NCI-H1092 treated with DMSO at 0.1 percent for 48 hours (cell line): ENCODE measurements at regions not wholly inside any gene's neighbourhood (a gene's known extent, or its start where the extent isn't known, plus 50 kb on each side); places are given as distances from the start of the nearest gene placed in this dataset.
"Not testable (repeated sequence)": the region's sequence is repeated elsewhere in the genome, so short reads cannot be mapped to it uniquely, and the experiment has no call there.

ENCODE experiments used
- DNase-seq: peaks from one replicate; lab custom pipeline; 2025; lab: John Stamatoyannopoulos, UW

DNA sequence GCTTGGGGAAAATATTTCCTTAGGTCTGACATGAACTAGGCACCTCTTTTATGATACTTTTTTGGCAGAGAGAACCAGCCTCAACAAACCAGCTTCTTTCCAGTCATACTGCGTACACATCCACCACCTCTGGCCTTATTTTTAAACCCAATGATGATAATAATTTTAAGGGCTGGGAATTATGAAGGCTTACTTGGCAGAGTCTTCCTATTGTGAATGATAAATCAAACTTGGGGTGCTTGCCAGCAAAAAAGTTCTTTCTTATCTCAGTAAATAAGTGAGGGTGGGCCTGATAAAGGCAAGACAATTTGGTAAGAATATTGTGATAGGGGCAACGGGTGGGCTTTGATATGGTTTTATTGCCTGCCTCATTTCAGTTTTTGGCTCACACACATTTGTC lies 1230.2 kb upstream of the ZEB2 start:
- DNase-seq: no peak

DNA sequence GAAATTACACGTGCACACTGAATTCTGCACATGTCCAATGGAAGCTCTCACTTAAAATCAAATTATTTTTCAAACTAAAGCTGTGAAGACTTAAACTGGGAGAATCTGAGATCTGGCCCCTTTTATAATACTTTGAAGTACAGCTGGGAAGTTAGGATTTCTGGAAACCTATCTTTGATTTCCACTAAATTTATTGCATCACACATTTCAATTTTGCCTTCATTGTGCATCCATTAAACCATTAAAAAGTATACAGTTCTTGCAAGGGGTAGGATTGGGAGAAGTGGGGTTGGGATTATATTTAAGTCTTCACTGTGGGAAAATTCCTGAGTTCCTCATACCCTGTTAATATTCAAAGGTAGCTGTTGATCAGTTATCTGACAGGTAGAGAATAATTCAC lies 1229.6 kb upstream of the ZEB2 start:
- no peak for DNase-seq

- no peak for DNase-seq
Observed at GRCh38 chr2:145748927-145749326, 1229.0 kb upstream of the ZEB2 start.

DNA sequence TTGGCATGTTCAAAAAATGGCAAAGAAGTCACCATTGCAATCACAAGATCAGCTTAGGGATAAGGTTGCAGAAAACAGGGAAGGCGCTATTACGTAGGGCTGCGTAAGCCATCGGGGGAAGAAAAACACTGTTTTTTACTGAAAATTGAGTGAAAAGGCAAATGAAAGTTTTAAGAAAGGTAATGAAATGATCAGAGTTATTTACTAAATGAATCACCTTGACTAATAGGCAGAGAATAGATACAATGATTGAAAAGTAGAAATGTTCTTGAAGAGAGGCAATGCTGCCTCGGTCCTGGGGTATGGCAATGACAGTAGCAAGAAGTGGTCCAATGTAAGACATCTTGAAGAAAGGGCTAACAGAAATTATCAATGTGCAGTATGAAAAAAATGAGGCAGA lies 1227.8 kb upstream of the ZEB2 start:
- no peak for DNase-seq

DNA sequence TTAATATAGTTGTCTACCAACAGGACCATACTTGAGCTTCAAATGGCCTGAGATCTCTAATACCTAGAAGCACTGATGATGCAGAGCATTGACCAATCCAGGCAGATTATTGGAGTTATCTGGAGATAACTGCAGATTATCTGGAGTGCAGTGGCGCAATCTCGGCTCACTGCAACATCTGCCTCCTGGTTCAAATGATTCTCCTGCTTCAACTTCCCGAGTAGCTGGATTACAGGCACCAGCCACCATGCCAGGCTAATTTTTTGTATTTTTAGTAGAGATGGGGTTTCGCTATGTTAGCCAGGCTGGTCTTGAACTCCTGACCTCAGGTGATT lies 1225.4 kb upstream of the ZEB2 start:
- not testable (repeated sequence) for DNase-seq

DNA sequence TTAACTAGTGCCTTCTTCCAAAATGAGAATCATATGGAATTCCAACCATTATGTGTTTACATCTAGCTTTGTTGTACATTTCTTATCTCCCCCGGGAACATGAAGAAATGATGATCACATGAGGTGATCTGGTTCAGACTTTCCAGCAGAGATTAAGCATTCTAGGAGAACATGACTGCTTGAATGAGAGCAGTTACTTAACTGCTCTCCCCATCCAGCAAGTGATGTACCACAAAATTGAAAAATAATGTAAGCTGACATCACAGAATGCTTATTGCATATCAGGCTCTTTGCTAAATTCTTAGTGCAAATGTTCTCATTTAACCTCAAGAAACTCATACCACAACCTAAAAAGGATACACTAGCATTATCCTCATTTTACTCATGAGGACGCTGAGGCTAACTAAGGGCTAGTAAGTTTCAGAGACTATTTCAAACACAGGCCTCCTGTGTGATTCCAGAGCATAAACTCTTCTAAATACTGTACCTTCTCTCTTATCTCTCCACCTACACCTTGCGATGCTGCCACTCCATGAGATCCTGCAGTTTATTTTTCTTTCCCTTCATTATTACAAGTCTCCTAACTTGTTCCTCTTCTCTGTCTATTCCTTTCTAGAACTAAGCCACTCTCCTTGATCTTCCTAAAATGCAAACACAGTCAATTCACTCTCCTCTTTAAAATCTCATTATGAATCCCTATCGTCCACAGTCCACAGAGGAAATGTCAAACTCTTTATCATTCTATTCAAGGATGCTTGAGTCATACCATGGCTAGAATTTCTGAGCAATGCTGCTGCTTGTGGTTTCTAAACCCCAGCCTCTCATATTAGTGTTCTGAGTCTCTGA lies 1224.8 kb upstream of the ZEB2 start:
- no peak for DNase-seq

DNA sequence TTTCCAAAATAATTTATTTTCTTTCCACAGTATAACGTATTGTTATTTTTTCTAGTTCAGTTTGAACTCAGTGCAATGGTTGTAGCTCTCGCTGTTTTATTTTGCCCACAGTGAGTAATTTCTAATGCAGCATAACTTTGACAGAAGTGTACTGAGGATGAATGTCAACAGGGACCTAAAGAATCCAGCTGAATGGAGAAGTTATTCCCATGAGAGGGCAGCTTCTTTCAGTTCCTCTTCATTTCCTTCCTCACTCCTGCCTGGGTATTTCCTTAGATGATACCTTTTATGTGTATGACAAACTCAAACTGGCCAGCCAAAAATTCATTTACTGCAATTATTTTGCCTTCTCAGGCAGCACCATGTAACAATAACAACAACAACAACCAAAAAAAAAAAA lies 1223.1 kb upstream of the ZEB2 start:
- no peak for DNase-seq

- no peak for DNase-seq
Observed at GRCh38 chr2:145741636-145742035, 1221.7 kb upstream of the ZEB2 start.

GRCh38 chr2:145741181-145741580 lies 1221.3 kb upstream of the ZEB2 start:
- no peak for DNase-seq

DNA sequence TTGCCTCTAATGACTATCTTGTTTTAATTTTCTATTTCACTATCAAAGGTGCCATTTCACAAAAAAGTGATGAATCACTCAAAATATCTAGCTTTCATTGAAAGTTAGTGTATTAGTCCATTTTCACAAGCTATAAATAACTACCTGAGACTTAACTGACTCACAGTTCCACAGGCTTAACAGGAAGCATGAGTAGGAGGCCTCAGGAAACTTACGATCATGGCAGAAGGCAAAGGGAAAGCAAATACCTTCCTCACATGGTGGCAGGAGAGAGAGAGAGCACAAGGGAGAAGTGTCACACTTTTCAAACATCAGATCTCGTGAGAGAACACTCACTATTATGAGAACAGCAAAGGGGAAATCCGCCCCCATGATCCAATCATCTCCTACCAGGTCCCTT lies 1220.4 kb upstream of the ZEB2 start:
- no peak for DNase-seq

DNA sequence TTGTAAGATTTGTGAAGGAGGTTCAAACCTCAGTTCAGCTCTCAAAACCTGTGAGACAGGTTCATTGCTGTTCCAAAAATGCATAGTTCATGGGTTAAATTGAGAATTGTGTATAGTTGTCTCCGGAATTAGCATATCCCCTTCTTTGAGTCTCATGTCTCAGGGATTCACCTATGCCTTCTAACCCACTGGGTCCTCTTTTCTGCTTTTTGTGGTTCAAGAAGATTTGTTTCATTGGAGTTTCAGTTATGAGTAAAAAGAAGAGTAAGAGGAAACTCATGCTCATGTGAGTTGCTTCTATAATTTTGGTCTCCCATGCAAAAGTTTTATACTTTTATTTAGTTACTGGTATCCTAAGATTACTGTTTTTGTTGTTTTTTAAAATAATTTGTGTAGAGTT lies 1219.8 kb upstream of the ZEB2 start:
- DNase-seq: no peak

DNA sequence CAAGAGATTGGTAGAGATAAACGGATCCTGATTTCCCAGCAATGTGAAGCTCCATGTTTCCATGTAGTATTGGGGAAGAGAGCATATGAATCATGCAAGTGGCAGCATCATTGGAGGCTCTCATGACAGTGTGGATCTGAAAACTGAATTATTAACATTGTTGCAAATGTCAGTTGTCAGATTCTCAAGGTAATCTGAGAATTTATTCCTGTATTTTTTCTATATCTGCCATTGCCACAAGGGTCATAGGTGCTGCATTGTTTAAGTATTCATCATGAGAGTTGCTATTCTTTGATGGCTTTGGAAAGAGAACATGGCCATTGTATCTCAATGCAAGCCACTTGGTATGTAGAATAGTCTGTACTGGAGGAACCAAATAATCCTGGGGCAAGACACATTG lies 1217.0 kb upstream of the ZEB2 start:
- DNase-seq: no peak

- DNase-seq: no peak
Observed at GRCh38 chr2:145731467-145731866, 1211.5 kb upstream of the ZEB2 start.

DNA sequence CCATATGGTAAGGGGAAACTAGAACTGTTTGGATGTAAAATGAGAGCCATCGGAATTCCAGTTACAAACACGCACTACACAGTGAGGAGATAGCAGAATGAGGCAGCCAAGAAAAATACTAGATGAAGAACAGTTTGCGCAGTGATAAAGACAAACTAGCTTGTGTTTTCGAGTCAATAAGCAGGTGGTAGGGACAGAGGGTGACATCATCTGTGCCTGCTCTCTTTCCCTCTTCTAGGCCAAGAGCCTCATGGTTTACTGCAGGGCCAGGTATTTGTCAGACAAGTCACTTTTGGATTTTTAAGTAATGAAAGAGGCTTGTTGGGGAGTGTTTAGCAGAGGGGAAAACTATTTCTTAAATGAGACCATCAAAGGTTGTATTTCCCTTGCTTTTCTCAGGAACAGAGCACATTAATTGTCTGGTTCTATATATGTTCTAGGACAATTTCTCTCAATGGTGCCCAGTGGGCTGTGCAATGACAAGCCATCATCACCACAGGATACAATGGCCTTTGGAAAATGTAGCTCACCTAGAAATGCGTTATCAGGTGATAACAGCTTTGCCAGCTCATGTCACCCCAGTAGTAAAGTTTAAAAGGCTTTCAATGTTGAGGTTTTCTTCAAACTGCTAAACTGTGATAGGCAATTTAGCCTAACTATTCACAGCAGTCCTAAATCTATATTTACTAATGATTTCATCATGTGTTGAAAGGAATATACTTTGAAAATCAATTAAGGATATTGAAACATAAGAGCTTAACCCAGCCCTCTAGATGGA lies 1210.3 kb upstream of the ZEB2 start:
- DNase-seq: no peak

DNA sequence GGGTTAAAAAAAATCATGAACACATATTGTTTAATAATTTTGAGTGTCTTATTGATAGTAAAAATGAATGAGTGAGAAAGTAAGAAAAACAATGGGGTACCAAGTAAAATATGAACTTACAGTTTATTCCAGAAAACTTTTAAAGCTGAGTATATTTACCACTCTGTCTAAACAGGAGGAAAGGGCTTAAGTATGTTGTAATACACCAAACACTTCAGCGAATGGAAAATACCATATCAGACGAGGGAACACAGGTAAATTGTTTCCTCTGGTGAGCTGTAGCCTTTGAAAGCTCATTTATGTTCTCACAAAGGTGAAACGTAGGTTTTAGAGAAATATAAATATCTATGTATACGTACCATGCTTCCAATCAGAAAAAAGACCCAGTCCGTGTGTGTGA lies 1209.6 kb upstream of the ZEB2 start:
- no peak for DNase-seq

DNA sequence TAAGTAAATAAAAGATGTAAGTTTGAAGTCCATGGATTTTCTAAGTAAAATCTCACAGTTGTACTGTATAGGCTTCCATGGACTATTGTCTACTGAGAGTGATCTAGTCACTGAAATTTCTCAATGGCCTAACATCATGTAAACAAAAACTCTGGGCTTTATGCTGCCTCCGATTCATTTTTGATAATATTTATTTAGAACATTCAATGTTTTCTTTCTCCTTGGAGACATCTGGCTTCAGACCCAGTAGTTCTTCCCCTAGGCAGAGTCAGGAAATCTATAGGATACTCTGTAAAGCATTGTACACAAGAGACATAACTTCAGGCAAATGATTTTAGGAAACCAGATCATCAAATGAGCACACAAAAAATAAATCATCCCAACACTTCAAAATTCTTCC lies 1208.6 kb upstream of the ZEB2 start:
- no peak for DNase-seq

- DNase-seq: no peak
Observed at GRCh38 chr2:145725876-145726275, 1206.0 kb upstream of the ZEB2 start.

DNA sequence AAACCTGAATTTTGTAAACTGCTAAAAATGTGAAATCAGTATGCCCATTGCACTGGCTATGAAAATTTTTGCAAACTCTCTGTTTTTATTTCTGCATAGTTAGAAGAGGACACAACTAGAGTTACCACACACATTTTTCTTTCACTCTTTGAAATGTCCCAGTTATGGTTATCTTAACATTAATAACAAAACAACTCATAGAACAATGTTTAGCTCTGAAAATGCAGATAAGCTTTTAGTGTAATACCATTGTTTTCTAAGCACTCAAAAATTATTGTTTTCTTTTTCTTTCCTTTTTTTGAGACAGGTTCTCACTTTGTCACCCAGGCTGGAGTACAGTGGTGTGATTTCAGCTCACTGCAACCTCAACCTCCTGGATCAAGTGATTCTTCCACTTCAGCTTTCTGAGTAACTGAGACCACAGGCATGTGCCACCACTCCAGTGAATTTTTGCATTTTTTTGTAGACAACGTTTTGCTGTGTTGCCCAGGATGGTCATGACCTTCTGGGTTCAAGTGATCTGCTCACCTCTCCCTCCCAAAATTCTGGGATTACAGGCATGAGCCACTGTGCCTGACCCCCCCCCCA lies 1204.5 kb upstream of the ZEB2 start:
- DNase-seq: no peak

GRCh38 chr2:145723872-145724271 lies 1204.0 kb upstream of the ZEB2 start:
- DNase-seq: no peak

GRCh38 chr2:145721681-145722080 lies 1201.8 kb upstream of the ZEB2 start:
- no peak for DNase-seq

DNA sequence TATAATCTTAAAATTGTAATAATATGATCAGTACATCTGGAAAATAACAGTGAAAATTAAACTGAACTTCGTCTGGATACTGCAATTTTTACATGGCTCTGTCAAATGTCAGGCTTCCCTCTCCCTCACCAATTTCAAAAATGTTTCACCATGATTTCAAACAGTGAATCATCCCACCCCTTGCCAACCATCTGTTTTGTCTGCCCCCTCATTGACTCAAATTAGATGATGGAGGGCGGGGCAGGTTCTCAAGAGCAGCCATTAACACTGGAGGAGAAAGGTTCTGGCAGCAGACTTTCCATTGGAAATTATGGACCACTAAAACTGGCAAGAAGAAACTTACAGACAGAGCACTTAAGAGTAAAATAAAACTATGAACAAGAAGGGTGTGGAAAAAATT lies 1195.7 kb upstream of the ZEB2 start:
- no peak for DNase-seq

GRCh38 chr2:145710303-145710702 lies 1190.4 kb upstream of the ZEB2 start:
- no peak for DNase-seq

GRCh38 chr2:145702305-145702704 lies 1182.4 kb upstream of the ZEB2 start:
- DNase-seq: no peak
